HG02588 (cell line): ENCODE measurements at regions not wholly inside any gene's neighbourhood (a gene's known extent, or its start where the extent isn't known, plus 50 kb on each side); places are given as distances from the start of the nearest gene placed in this dataset.
"Not testable (repeated sequence)": the region's sequence is repeated elsewhere in the genome, so short reads cannot be mapped to it uniquely, and the experiment has no call there.

Source experiments
- ATAC-seq: cut with Tn5 transposase; IDR thresholded peaks from one replicate; pipeline ENCODE4 v1.9.1; 2021; ENCODE audit warnings: mild to moderate bottlenecking, moderate library complexity; ENCODE audit not compliant: unreplicated experiment

- not testable (repeated sequence) for ATAC-seq
Observed at GRCh38 chr3:107909583-107909982, 181.2 kb downstream of the CD47 start.

GRCh38 chr3:107907996-107908395, 182.8 kb downstream of the CD47 start:
- no peak for ATAC-seq

GRCh38 chr3:107904536-107905066, 186.2 kb downstream of the CD47 start:
- ATAC-seq, result no peak

GRCh38 chr3:107899990-107900651, 190.7 kb downstream of the CD47 start:
- no peak for ATAC-seq

GRCh38 chr3:107897471-107898061, 193.3 kb downstream of the CD47 start:
- no peak for ATAC-seq

- no peak for ATAC-seq
Observed at GRCh38 chr3:107894998-107895397, 195.8 kb downstream of the CD47 start.

GRCh38 chr3:107892955-107893624, 197.7 kb downstream of the CD47 start:
- ATAC-seq, result no peak

- no peak for ATAC-seq
Observed at GRCh38 chr3:107884719-107885460, 205.9 kb downstream of the CD47 start.

GRCh38 chr3:107884028-107884427, 206.8 kb downstream of the CD47 start:
- no peak for ATAC-seq

- no peak for ATAC-seq
Observed at GRCh38 chr3:107882881-107883280, 207.9 kb downstream of the CD47 start.

- no peak for ATAC-seq
Observed at GRCh38 chr3:107882261-107882660, 208.6 kb downstream of the CD47 start.

GRCh38 chr3:107881509-107881908, 209.3 kb downstream of the CD47 start:
- ATAC-seq, result no peak

GRCh38 chr3:107880702-107881101, 210.1 kb downstream of the CD47 start:
- ATAC-seq, result no peak

- no peak for ATAC-seq
Observed at GRCh38 chr3:107877936-107878335, 212.9 kb downstream of the CD47 start.

GRCh38 chr3:107870943-107871638, 219.7 kb downstream of the CD47 start:
- peak; percentile 52 for ATAC-seq

GRCh38 chr3:107870096-107870495, 220.7 kb downstream of the CD47 start:
- no peak for ATAC-seq

GRCh38 chr3:107868449-107868848, 222.4 kb downstream of the CD47 start:
- no peak for ATAC-seq

- ATAC-seq, result peak; percentile 84
Observed at GRCh38 chr3:107861904-107862303, 228.9 kb downstream of the CD47 start.

- no peak for ATAC-seq
Observed at GRCh38 chr3:107861422-107861821, 229.4 kb downstream of the CD47 start.
